B cell (primary cell): ENCODE measurements at regions not wholly inside any gene's neighbourhood (a gene's known extent, or its start where the extent isn't known, plus 50 kb on each side); places are given as distances from the start of the nearest gene placed in this dataset.
"Not testable (repeated sequence)": the region's sequence is repeated elsewhere in the genome, so short reads cannot be mapped to it uniquely, and the experiment has no call there.

ENCODE experiments used
- ATAC-seq: fragments of 200-7000 bp; cut with Tn5 transposase; one replicate; pipeline ENCODE4 v1.10.0; 2021; ENCODE audit warnings: low read depth, mild to moderate bottlenecking, moderate number of reproducible peaks, moderate library complexity
- CTCF ChIA-PET: fragments of 350-600 bp; sonication (Branson Sonifier 250); formaldehyde crosslinking; loops from one replicate; lab custom pipeline; 2021; ENCODE audit warnings: antibody characterized with exemption, inconsistent platforms; lab: Charles Lee
- POLR2A ChIA-PET: fragments of 350-600 bp; sonication (Branson Sonifier 250); formaldehyde crosslinking; loops from one replicate; lab custom pipeline; 2021; ENCODE audit warnings: antibody characterized with exemption; lab: Charles Lee
- DNase-seq: peaks from one replicate; pipeline ENCODE4 v3.0.0; 2013
- H2AFZ ChIP-seq: 2 replicates; pipeline ENCODE4 v1.6.1; 2012; ENCODE audit warnings: mild to moderate bottlenecking, low read depth, low read length; ENCODE audit not compliant: insufficient read depth, poor library complexity, severe bottlenecking
- H3K27ac ChIP-seq, 2 donors: 1 replicate in 1 of 2; 2 replicates in 1 of 2; pipeline ENCODE4 v1.5.1; 2012 to 2013; ENCODE audit warnings: low read length in 2 of 2, mild to moderate bottlenecking in 2 of 2, moderate library complexity in 1 of 2
- H3K27me3 ChIP-seq, 4 experiments: fragments of 200-600 bp in 1 of 4; sonication (generic) in 1 of 4; replicated peaks in 1 of 4; 1 replicate in 2 of 4; 2 replicates in 2 of 4; pipeline versions ENCODE4 v1.6.1 to v1.7.0; 2013 to 2016; ENCODE audit warnings: low read length in 3 of 4, mild to moderate bottlenecking in 2 of 4, mixed read lengths in 1 of 4, moderate library complexity in 1 of 4; ENCODE audit not compliant: insufficient read depth in 4 of 4, control insufficient read depth in 3 of 4; ENCODE audit errors: control extremely low read depth in 1 of 4
- H3K36me3 ChIP-seq, 2 experiments: replicated peaks in 1 of 2; 1 replicate in 1 of 2; 2 replicates in 1 of 2; pipeline versions ENCODE4 v1.6.1 to v1.7.1; 2013; ENCODE audit warnings: low read length in 1 of 2; ENCODE audit not compliant: insufficient read depth in 2 of 2, control insufficient read depth in 1 of 2; ENCODE audit errors: control extremely low read depth in 1 of 2, extremely low read depth in 1 of 2
- H3K4me1 ChIP-seq, 2 donors: fragments of 200-600 bp in 1 of 2; sonication (generic) in 1 of 2; 1 replicate in 1 of 2; 2 replicates in 1 of 2; pipeline versions ENCODE4 v1.5.1 to v1.6.1; 2013 to 2017; ENCODE audit warnings: low read length in 2 of 2; ENCODE audit not compliant: control insufficient read depth in 2 of 2, insufficient read depth in 2 of 2
- H3K4me2 ChIP-seq: replicated peaks from 2 replicates; pipeline ENCODE3; 2012; ENCODE audit warnings: mild to moderate bottlenecking, low read depth, low read length; ENCODE audit not compliant: poor library complexity, severe bottlenecking
- H3K4me3 ChIP-seq, 5 experiments: fragments of 200-600 bp in 1 of 5; sonication (generic) in 1 of 5; 1 replicate in 3 of 5; 2 replicates in 2 of 5; pipeline versions ENCODE4 v1.5.1 to v1.7.0; 2011 to 2016; ENCODE audit warnings: low read length in 4 of 5, mild to moderate bottlenecking in 4 of 5, low read depth in 2 of 5, control low read depth in 1 of 5, moderate library complexity in 1 of 5; ENCODE audit not compliant: insufficient read depth in 1 of 5; ENCODE audit errors: control extremely low read depth in 1 of 5, extremely low read depth in 1 of 5
- H3K79me2 ChIP-seq: fragments of 200-600 bp; sonication (generic); one replicate; pipeline ENCODE4 v1.6.0; 2016; ENCODE audit warnings: low read length; ENCODE audit not compliant: control insufficient read depth, insufficient read depth
- H3K9ac ChIP-seq: fragments of 200-600 bp; sonication (generic); 2 replicates; pipeline ENCODE4 v1.6.1; 2017; ENCODE audit warnings: mild to moderate bottlenecking, low read length, moderate library complexity
- H3K9me3 ChIP-seq, 3 donors: one replicate each; pipeline versions ENCODE4 v1.6.1 to v1.7.1; 2013; ENCODE audit warnings: low read length in 2 of 3; ENCODE audit not compliant: control insufficient read depth in 2 of 3, insufficient read depth in 1 of 3; ENCODE audit errors: control extremely low read depth in 1 of 3
- H4K20me1 ChIP-seq: 2 replicates; pipeline ENCODE4 v1.6.0; 2012; ENCODE audit warnings: mild to moderate bottlenecking, low read length; ENCODE audit not compliant: insufficient read depth, control insufficient read depth, poor library complexity, severe bottlenecking
- H3K27ac Mint-ChIP-seq: one replicate; pipeline ENCODE4 v1.8.0; 2021; ENCODE audit warnings: mixed read lengths
- H3K27me3 Mint-ChIP-seq: one replicate; pipeline ENCODE4 v1.8.0; 2021; ENCODE audit warnings: mixed read lengths
- H3K4me1 Mint-ChIP-seq: one replicate; pipeline ENCODE4 v1.8.0; 2021; ENCODE audit warnings: mixed read lengths
- H3K4me3 Mint-ChIP-seq: one replicate; pipeline ENCODE4 v1.8.0; 2021; ENCODE audit warnings: mixed read lengths
- H3K9me3 Mint-ChIP-seq: one replicate; pipeline ENCODE4 v1.8.0; 2022; ENCODE audit warnings: mixed read lengths; ENCODE audit not compliant: insufficient read depth
- EZH2 ChIP-seq: IDR thresholded peaks from 2 replicates; pipeline ENCODE4 v1.6.1; 2012; ENCODE audit warnings: borderline replicate concordance, low read depth, mild to moderate bottlenecking, moderate library complexity, low read length; ENCODE audit not compliant: insufficient read depth, poor library complexity, severe bottlenecking
- WGBS: methylation state at CpG from one replicate; pipeline ENCODE4 v1.1.5; 2013; ENCODE audit warnings: missing lambda C conversion rate; ENCODE audit not compliant: insufficient coverage; 5-methylcytosine and 5-hydroxymethylcytosine counted together
- intact Hi-C: fragments of 100-400 bp; cut with micrococcal nuclease; formaldehyde crosslinking; loops from one replicate; pipeline ENCODE4 v1.10.0; 2022
- TF ChIP-seq, protein P1 (sequence below): fragments of 200-600 bp; IDR thresholded peaks from one replicate; pipeline ENCODE4 v1.8.0; 2022; ENCODE audit warnings: antibody characterized with exemption, mild to moderate bottlenecking

GRCh38 chr1:173367136-173367535 lies 110.0 kb upstream of the PRDX6 start:
- no peak for ATAC-seq

GRCh38 chr1:173370586-173370985 lies 106.5 kb upstream of the PRDX6 start:
- 89% methylated on average over 3 of the region's 3 CpGs for WGBS

More at GRCh38 chr1:173367136-173367535, 110.0 kb upstream of the PRDX6 start:
- DNase-seq: no peak
- H4K20me1 ChIP-seq: no peaks in the 10 kb centered on the region
- H3K36me3 ChIP-seq: no peaks in the 10 kb centered on the region
- H3K27me3 ChIP-seq: no peaks in the 10 kb centered on the region
- ChIA-PET POLR2A (no interaction called here), CTCF (no interaction called here)
- no peak overlapping the region for H2AFZ ChIP-seq
- no peaks in the 10 kb centered on the region for H3K27me3 Mint-ChIP-seq
- H3K27ac ChIP-seq: no peak overlapping the region
- H3K27ac Mint-ChIP-seq: no peak overlapping the region
- H3K9me3 Mint-ChIP-seq: no peaks in the 10 kb centered on the region
- TF ChIP-seq, protein P1, sequence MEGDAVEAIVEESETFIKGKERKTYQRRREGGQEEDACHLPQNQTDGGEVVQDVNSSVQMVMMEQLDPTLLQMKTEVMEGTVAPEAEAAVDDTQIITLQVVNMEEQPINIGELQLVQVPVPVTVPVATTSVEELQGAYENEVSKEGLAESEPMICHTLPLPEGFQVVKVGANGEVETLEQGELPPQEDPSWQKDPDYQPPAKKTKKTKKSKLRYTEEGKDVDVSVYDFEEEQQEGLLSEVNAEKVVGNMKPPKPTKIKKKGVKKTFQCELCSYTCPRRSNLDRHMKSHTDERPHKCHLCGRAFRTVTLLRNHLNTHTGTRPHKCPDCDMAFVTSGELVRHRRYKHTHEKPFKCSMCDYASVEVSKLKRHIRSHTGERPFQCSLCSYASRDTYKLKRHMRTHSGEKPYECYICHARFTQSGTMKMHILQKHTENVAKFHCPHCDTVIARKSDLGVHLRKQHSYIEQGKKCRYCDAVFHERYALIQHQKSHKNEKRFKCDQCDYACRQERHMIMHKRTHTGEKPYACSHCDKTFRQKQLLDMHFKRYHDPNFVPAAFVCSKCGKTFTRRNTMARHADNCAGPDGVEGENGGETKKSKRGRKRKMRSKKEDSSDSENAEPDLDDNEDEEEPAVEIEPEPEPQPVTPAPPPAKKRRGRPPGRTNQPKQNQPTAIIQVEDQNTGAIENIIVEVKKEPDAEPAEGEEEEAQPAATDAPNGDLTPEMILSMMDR: no peak
- TF ChIP-seq EZH2: no peak
- H3K79me2 ChIP-seq: no peaks in the 10 kb centered on the region
- H3K4me1 ChIP-seq: no peaks in the 10 kb centered on the region
- H3K9me3 ChIP-seq: peaks cover 0 to 7% (median 1%) of the 10 kb centered on the region in 3 donors
- no peak overlapping the region for H3K9ac ChIP-seq
- WGBS: 94% methylated on average over 3 of the region's 6 CpGs
- no peak overlapping the region for H3K4me3 ChIP-seq
- no peak overlapping the region for H3K4me3 Mint-ChIP-seq
- intact Hi-C loops: no loop called here
- H3K4me1 Mint-ChIP-seq: peaks cover 13% of the 10 kb centered on the region
- no peak overlapping the region for H3K4me2 ChIP-seq

DNA sequence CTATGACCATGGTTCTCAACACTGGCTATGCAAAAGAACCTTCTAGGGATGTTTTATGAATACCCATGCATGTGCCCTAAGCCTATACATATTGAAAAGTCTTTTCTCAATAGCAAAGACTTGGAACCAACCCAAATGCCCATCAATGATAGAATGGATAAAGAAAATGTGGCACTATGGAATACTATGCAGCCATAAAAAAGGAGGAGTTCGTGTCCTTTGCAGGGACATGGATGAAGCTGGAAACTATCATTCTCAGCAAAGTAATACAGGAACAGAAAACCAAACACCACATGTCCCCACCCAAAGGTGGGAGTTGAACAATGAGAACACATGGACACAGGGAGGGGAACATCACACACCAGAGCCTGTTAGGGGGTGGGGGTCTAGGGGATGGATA lies 101.1 kb upstream of the PRDX6 start:
- POLR2A ChIA-PET, ATAC-seq, DNase-seq, H4K20me1 ChIP-seq, H3K27ac ChIP-seq, H3K9ac ChIP-seq, H3K4me3 Mint-ChIP-seq, H3K4me3 ChIP-seq, H3K4me1 ChIP-seq, H3K27ac Mint-ChIP-seq, H3K27me3 Mint-ChIP-seq, H3K9me3 Mint-ChIP-seq, H3K36me3 ChIP-seq, H3K4me2 ChIP-seq, H3K79me2 ChIP-seq, H2AFZ ChIP-seq, H3K4me1 Mint-ChIP-seq, intact Hi-C loops, H3K27me3 ChIP-seq: not testable (repeated sequence)
- WGBS: no CpG with 5 or more reads among the region's 1 CpG
- H3K9me3 ChIP-seq: peaks cover 0 to 17% (median 5%) of the 10 kb centered on the region in 3 donors
- CTCF ChIA-PET: interaction anchor here (0.8 kb wide), 1 partner anchor 54 kb away, joined by 3 read pairs; no protein-coding TSS in a partner anchor

More at GRCh38 chr1:173370586-173370985, 106.5 kb upstream of the PRDX6 start:
- DNase-seq, H3K4me1 ChIP-seq, H3K4me1 Mint-ChIP-seq, H3K36me3 ChIP-seq, H4K20me1 ChIP-seq, H3K4me3 ChIP-seq, ATAC-seq, H3K4me2 ChIP-seq, CTCF ChIA-PET, H3K4me3 Mint-ChIP-seq, H3K79me2 ChIP-seq, H2AFZ ChIP-seq, POLR2A ChIA-PET, intact Hi-C loops, H3K9ac ChIP-seq, H3K27me3 Mint-ChIP-seq, H3K27ac ChIP-seq, H3K27me3 ChIP-seq, H3K27ac Mint-ChIP-seq, H3K9me3 Mint-ChIP-seq: not testable (repeated sequence)
- H3K9me3 ChIP-seq: peaks cover 0 to 13% (median 1%) of the 10 kb centered on the region in 3 donors
